Renal pelvis (tissue), 1 donor: ENCODE measurements at regions not wholly inside any gene's neighbourhood (a gene's known extent, or its start where the extent isn't known, plus 50 kb on each side); places are given as distances from the start of the nearest gene placed in this dataset.

ENCODE experiments used
- DNase-seq: peaks from one replicate; pipeline ENCODE4 v3.0.0-alpha.2; 2013

DNA sequence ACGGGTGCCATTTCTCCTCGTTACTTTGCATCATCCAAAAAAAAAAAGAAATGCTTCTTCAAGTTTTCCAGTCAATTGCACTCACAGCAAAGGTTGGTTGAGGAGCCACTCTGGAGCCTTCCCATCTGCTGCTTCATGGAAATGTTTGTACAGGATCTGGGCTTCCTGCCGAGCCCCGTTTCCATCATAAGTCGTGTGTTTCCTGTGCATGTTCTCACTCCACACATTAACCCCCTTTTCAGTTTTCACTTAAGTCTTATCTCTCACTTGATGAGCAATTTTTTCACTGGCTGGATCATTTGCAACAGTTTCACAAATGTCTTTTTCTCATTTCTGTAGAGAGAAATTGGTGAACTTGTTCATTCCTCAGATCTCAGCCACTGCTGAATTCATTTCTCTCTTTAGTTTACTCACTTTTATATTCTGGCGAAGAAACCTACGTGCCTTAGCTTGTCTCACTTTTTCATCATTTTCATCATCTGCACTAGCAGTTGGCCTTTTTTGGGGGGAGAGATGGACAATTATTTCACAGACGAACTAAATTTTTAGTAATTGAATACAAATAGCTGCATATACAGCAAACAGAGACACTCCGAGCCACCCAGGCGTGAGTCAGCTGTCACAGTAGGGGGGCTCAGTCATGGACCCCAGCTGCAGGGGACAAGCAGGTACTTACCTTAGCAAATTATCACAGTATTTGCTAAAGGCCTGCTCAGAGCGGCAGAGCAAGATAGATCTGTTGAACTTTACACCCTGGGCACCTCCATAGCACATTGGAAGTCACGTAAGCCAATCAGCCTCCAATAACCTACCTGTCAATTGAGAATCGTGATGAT is 750.8 kb upstream of the ID2 start:
- DNase-seq = peak; percentile 77

- no peak for DNase-seq
Measured at GRCh38 chr2:7931808-7932207, 750.0 kb upstream of the ID2 start.

DNA sequence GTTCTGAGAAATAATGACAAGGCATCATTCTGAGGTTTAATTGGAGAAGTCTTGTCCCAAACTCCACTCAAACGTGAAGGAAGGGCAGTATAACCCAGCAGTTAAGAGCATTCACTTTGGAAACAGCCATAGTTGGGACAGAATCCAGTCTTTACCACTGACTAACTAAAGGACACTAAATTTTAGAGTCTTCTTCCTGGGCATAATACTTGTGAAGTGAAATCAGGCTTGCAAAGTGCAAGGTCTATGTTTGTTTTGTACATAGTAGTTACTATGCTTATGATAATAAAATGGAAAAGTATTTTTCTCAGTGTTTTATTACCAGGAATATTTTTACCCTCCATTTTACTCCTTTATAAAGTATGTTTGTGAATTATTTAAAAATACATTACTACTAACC is 748.2 kb upstream of the ID2 start:
- DNase-seq = no peak

GRCh38 chr2:7934476-7934875 is 747.4 kb upstream of the ID2 start:
- DNase-seq = no peak

DNA sequence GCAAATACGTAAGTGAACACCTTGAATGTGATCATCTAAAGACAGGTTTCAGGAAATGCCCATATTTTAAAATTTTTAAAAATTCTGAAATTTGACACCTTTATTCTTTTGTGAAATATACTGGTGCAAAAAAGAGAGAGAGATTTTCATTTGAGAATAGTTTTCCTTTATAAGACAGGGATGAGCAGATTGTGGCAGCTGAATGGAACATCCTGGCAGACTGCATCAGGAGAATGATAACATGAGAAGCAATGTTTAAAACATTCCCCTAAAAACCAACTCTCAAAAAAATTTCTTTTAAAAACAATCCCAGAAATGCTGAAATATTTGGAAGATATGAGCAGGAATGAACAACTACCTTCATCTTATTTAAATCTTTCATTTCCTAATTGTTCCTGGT is 744.8 kb upstream of the ID2 start:
- DNase-seq = no peak

DNA sequence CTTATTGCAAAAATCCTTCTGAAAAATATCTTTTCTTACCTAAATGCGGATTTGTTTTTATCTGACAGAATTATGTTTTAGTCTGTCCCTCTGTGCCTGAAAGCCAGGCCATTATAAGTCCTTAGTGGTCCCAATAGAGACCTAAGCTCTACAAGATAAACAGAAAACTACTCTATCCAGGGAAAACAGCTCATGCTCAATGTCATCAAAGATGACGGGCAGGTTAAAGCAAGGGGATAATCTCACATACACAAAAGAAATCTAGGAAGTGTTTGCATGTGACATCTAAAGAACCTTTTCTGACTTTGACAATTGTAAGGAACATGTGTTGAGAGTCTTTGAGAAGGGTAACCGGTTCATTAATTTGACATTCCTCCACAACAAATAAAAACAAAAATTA is 741.1 kb upstream of the ID2 start:
- DNase-seq = no peak

GRCh38 chr2:7943446-7943845 is 738.4 kb upstream of the ID2 start:
- no peak for DNase-seq

DNA sequence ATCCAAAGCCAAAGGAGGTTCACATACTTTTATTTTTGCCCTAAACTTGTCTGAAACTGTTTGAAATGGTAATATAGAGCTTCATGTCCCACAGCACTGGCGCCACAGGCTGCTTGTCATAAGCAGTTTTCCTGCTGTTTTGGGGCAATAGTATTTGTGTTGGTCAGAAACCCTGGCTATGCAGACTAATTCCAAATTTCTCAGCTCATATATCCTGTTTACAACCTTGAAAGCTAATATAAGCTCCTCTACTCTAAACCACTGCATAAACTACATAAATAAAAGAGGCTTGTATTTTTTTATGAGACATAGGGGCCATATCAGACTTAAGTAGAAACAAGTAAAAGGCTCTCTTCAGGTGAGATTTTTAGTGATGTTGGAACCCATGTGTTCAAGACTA is 736.8 kb upstream of the ID2 start:
- peak; percentile 49 for DNase-seq

DNA sequence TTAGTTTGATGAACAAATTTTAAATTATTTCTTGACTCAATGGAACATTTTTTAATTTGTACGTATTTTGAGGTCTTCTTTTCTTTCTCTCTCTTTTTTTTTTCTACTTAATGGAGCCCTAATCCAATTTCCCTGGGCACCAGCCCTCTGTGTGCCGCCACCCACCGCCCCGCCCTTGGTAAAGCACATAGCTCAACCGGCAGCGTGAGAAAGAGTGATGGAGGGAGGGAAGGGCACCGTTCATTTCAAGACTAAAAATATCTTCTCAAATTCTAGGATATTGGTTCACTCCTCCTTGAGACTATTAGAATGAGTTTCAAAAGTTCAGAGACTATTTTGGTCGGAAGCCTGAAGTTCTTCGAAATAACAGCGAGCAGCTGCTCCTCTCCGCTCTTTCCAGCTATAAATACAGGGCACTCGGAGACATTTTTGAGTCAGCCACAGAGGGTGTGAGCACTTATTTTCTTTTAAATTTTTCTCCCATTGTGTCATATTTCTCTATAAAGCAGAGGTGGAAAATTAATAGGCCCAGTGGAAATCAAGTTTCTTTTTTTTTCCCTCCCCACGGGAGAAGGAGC is 731.7 kb upstream of the ID2 start:
- DNase-seq = peak; percentile 29

DNA sequence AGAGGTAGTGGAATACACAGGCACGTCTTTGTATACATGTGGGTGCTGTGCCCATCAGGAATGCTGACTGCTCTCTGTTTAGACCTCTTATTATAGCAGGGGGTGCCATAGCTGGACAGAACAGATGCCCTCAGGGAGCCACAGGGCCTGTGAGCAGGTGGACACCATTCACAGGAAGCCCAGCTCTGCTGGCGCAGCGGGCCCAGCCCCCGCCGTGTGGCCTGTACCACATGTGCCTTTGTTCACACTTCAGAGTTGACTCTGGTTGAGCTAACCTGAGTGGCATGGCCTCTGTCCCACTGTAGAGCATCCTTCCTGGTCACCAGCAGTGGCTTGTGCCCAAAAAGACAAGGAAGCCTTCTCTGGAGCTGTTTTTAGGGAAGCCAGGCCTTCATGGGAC is 730.9 kb upstream of the ID2 start:
- no peak for DNase-seq

- no peak for DNase-seq
Measured at GRCh38 chr2:7951490-7951889, 730.4 kb upstream of the ID2 start.

GRCh38 chr2:7952046-7952745 is 729.7 kb upstream of the ID2 start:
- no peak for DNase-seq

- DNase-seq = no peak
Measured at GRCh38 chr2:7953195-7953594, 728.7 kb upstream of the ID2 start.

DNA sequence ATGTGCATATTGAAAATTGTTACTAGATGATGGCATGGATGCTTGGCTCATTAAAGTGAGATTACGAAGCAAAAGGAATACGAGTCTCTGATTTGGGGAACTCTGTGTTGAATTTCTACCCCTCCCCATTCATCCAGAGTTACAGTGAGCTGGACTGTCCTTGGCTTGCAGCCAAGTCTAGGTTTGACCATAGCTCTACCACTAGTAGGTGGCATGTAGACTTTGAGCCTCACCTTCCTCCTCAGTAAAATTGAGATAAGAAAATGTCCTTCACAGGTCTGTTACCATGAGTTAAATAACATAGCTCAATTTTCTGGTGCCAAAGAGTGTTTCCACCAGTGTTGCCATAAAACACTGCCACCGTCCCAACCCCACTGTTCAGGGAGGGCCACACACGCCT is 727.6 kb upstream of the ID2 start:
- no peak for DNase-seq

DNA sequence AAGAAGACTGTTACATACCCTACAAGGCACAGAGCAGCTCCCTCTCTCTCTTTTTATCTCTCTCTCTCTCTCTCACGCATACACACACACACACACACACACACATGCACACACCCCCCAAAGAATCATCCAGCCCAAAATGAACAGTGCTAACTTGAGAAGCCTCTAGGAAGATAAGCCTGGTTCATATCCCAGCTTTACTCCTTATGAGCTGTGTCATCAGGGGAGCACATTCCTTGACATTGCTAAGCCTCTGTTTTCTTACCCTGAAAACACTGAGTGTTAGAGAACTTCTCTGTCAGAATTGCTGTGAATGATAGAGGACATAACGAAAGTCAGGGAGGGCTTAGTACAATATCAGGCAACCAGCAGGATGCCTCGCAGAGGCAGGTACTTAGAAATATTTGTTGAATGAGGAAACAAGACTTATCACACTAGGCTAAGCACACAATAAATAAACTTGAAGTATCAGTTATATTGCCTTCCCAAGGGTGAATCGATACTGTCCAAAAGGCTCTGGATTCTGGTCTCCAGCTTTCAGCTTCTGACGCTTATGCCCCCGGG is 725.6 kb upstream of the ID2 start:
- no peak for DNase-seq

DNA sequence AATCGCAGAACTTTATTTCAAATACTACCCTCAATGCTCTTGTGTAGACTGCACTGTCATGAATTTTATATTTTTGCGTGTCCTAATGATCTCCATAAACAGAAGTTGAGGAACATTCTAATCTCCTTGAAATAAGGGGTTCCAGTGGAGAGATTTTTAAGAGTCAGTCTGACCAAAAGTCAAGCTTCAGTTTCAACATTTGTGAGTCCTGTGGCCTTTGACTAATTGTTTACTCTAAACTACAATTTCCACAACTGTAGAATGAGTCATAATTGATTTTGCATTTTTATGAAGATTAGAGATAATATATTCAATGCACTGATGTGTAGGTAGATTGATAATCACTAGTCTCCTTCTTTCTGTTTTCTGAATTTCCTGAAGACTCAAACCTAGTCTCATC is 720.3 kb upstream of the ID2 start:
- DNase-seq = no peak

GRCh38 chr2:7962161-7962560 is 719.7 kb upstream of the ID2 start:
- DNase-seq = no peak

- no peak for DNase-seq
Measured at GRCh38 chr2:7963787-7964186, 718.1 kb upstream of the ID2 start.

- no peak for DNase-seq
Measured at GRCh38 chr2:7966032-7966431, 715.8 kb upstream of the ID2 start.

DNA sequence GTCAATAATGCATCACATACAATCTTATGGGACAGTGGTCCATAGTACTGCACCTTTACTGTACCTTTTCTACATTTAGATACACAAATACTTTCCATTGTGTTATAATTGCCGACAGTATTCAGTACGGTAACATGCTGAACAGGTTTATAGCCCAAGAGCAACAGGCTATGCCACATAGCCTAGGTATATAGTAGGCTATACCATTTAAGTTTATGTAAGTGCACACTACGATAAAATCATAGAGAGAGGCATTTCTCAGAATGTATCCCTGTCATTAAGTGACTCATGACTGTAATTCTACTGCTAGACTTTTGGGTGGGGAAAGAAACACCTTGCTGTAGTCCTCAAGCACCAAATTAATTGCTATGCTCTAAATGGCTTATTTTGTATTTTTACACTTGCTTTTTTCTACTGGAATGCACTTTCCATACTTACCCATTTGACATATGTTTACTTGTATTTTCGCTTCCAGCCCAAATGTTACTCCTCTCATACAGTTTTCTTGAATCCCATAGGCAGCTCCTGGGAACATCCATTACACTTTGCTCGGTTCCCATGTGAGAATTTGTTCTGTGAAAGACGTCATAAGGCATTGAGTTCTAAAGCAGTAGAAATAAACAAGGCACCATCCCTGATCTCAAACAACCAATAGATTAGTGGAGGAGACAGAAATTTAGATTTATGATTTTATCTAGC is 714.0 kb upstream of the ID2 start:
- DNase-seq = no peak

GRCh38 chr2:7969756-7970515 is 711.9 kb upstream of the ID2 start:
- DNase-seq = no peak

- no peak for DNase-seq
Measured at GRCh38 chr2:7971248-7971647, 710.6 kb upstream of the ID2 start.
